ENCODE measurements at regions not wholly inside any gene's neighbourhood (a gene's known extent, or its start where the extent isn't known, plus 50 kb on each side); places are given as distances from the start of the nearest gene placed in this dataset.
A peak's percentile ranks its signal among the peaks of the same experiment; 100 is the strongest.

- no peak for DNase-seq (ENCODE audit: low read depth, low spot score)
- Histone ChIP-seq H3K27ac (ENCODE audit: low read depth, low read length) (no peak overlapping the region), H3K4me3 (replicated peaks in 1 of 2; ENCODE audit: low read depth in 1 of 2, low read length in 2 of 2) (no peak overlapping the region), H2AFZ (ENCODE audit: low read depth, low read length, poor library complexity, severe bottlenecking) (no peak overlapping the region), H3K9me3 (ENCODE audit: control insufficient read depth in 1 of 2, insufficient read depth in 1 of 2, low read depth in 1 of 2, low read length in 2 of 2) (no peaks in the 10 kb centered on the region), H3K27me3 (ENCODE audit: insufficient read depth, low read length) (no peaks in the 10 kb centered on the region), H3K9me2 (ENCODE audit: insufficient read depth) (no peaks in the 10 kb centered on the region), H3K4me2 (ENCODE audit: low read length) (no peak overlapping the region), H3K79me2 (ENCODE audit: insufficient read depth, low read length) (no peaks in the 10 kb centered on the region), H3K4me1 (ENCODE audit: control insufficient read depth in 1 of 2, insufficient read depth in 2 of 2, low read length in 2 of 2) (peaks cover 0 to 15% of the 10 kb centered on the region in 2 experiments; a peak in 2 of 4 replicates), H3K9ac (ENCODE audit: low read length) (no peak overlapping the region), H4K20me1 (ENCODE audit: insufficient read depth) (no peaks in the 10 kb centered on the region), H3K36me3 (ENCODE audit: control insufficient read depth in 1 of 2, insufficient read depth in 2 of 2, low read length in 2 of 2) (no peaks in the 10 kb centered on the region)
- RAD21 ChIA-PET (ENCODE audit: low non-redundant PET in 1 of 2, low total read pairs in 2 of 2, uncharacterized antibody in 2 of 2, unreplicated experiment in 2 of 2) = no interaction called here
- POLR2A ChIA-PET = no interaction called here
- TF ChIP-seq TCF7L2 (IDR thresholded peaks at IDR 0.05; ENCODE audit: borderline replicate concordance, extremely low read depth, insufficient read depth, insufficient read length) (no peak), EGR1 (IDR thresholded peaks at IDR 0.05; ENCODE audit: low read depth) (no peak), SP1 (IDR thresholded peaks at IDR 0.05; ENCODE audit: low read depth) (no peak), FOSL1 (IDR thresholded peaks at IDR 0.05; ENCODE audit: low read depth) (no peak), EZH2 (IDR thresholded peaks at IDR 0.05) (no peak), ZFX (IDR thresholded peaks at IDR 0.05) (no peak)
- ATAC-seq = no peak
- no TSS peak for BruUV-seq (replicated peaks)
- intact Hi-C loops (cut with micrococcal nuclease) = no loop called here
- CTCF ChIA-PET = no interaction called here
Measured at GRCh38 chr4:167711517-167711916, 380.8 kb upstream of the ANXA10 start.

GRCh38 chr4:167713756-167714155 is 378.6 kb upstream of the ANXA10 start:
- H3K27me3 ChIP-seq (ENCODE audit: insufficient read depth, low read length) = no peaks in the 10 kb centered on the region
- no TSS peak for BruUV-seq (replicated peaks)
- ATAC-seq = no peak
- CTCF ChIA-PET = no interaction called here
- no peak for DNase-seq (ENCODE audit: low read depth, low spot score)
- POLR2A ChIA-PET = no interaction called here
- no peaks in the 10 kb centered on the region for H4K20me1 ChIP-seq (ENCODE audit: insufficient read depth)
- no peak overlapping the region for H3K4me3 ChIP-seq (replicated peaks in 1 of 2; ENCODE audit: low read depth in 1 of 2, low read length in 2 of 2)
- H3K9me3 ChIP-seq (ENCODE audit: control insufficient read depth in 1 of 2, insufficient read depth in 1 of 2, low read depth in 1 of 2, low read length in 2 of 2) = no peaks in the 10 kb centered on the region
- no peaks in the 10 kb centered on the region for H3K36me3 ChIP-seq (ENCODE audit: control insufficient read depth in 1 of 2, insufficient read depth in 2 of 2, low read length in 2 of 2)
- H3K27ac ChIP-seq (ENCODE audit: low read depth, low read length) = no peak overlapping the region
- H3K79me2 ChIP-seq (ENCODE audit: insufficient read depth, low read length) = no peaks in the 10 kb centered on the region
- H3K4me2 ChIP-seq (ENCODE audit: low read length) = peak overlapping the region; percentile 29
- TF ChIP-seq ELF1 (IDR thresholded peaks at IDR 0.05; ENCODE audit: borderline replicate concordance, low read depth) (no peak), EZH2phosphoT487 (IDR thresholded peaks at IDR 0.05; ENCODE audit: borderline replicate concordance) (no peak), CEBPB (IDR thresholded peaks at IDR 0.05; ENCODE audit: low read depth) (no peak), ZNF274 (IDR thresholded peaks at IDR 0.05; ENCODE audit: low read depth, low read length) (no peak), POLR2A (IDR thresholded peaks at IDR 0.05; ENCODE audit: borderline replicate concordance, extremely low read depth, insufficient read depth, insufficient read length) (no peak), RAD21 (IDR thresholded peaks at IDR 0.05; ENCODE audit: low read depth) (no peak), FOSL1 (IDR thresholded peaks at IDR 0.05; ENCODE audit: low read depth) (no peak), EZH2 (IDR thresholded peaks at IDR 0.05) (no peak), SIN3A (IDR thresholded peaks at IDR 0.05; ENCODE audit: low read depth) (no peak)
- no peaks in the 10 kb centered on the region for H3K9me2 ChIP-seq (ENCODE audit: insufficient read depth)
- peaks cover 0 to 15% of the 10 kb centered on the region in 2 experiments; a peak in 2 of 4 replicates for H3K4me1 ChIP-seq (ENCODE audit: control insufficient read depth in 1 of 2, insufficient read depth in 2 of 2, low read length in 2 of 2)
- intact Hi-C loops (cut with micrococcal nuclease) = no loop called here
- RAD21 ChIA-PET (ENCODE audit: low non-redundant PET in 1 of 2, low total read pairs in 2 of 2, uncharacterized antibody in 2 of 2, unreplicated experiment in 2 of 2) = no interaction called here
- peak overlapping the region; percentile 65 for H2AFZ ChIP-seq (ENCODE audit: low read depth, low read length, poor library complexity, severe bottlenecking)
- H3K9ac ChIP-seq (ENCODE audit: low read length) = no peak overlapping the region

Measured in HCT116 (cell line).